Hematopoietic multipotent progenitor cell treated with erythropoietin and hydrocortisone succinate and interleukin-3 and kit ligand, for 6 days (in vitro differentiated cells): ENCODE measurements at regions not wholly inside any gene's neighbourhood (a gene's known extent, or its start where the extent isn't known, plus 50 kb on each side); places are given as distances from the start of the nearest gene placed in this dataset.

ENCODE experiments used
- DNase-seq: peaks from one replicate; pipeline ENCODE4 v3.0.0-alpha.2; 2015

DNA sequence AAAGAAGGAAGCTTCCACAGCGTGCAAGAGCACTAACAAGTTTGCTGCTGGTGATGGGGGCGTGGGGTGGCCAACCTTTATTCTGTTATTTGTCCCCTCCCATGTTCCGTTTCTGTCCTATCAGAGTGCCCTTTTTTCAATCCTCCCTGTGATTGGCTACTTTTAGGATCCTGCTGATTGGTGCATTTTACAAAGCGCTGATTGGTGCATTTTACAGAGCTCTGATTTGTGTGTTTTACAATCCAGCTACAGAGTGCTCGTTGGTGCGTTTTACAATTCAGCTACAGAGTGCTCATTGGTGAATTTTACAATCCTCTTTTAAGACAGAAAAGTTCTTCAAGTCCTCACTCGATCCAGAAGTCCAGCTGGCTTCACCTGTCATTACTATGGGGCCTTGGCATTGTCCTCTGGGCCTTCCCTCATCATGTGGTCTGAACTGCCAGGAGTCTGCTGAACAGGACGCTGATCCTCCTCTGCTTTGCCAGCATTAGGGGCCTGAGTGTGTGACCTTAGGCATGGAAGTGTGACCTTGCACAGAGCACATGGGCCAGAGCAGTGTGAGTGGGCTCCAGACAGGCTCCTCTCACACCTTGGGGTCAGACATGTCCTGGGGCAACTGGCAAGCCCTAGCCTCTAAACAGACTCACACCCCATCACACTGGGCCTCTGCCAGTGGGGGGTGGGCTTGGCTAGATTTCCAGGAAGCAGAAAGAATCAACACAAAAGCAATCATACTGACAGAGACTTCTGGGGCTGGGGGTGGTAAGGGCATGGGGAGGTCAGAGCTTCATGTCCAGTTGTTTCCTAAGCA is 167.4 kb downstream of the PTPN20 start:
- DNase-seq: no peak

DNA sequence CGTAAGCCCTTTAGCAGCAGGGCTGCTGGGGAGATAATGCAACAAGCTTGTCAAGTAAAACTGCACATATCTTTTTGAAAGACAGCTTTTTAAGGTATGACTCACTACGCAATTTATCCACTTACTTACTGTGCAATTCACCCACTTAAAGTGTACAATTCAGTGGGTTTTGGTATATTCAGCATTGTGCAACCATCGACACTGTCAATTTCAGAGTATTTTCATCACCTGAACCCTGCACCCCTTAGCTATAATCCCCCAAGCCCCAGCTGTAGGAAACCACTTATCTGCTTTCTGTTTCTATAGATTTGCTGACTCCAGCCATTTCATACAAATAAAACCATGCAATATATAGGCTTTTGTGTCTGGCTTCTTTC is 168.0 kb downstream of the PTPN20 start:
- DNase-seq: no peak

DNA sequence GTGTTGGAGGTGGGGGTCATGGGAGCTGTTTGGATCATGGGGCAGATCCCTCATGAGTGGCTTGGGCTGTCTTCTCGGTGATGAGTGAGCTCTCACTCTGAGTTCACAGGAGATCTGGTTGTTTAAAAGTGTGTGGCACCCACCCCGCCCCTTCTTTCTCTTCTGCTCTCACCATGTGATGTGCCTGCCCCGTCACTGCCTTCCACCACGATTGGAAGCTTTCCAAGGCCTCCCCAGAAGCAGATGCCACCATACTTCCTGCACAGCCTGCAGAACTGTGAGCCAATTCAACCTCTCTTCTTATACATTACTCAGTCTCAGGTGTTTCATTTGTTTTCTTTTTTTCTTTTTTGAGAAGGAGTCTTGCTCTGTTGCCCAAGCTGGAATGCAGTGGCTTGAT is 170.0 kb downstream of the PTPN20 start:
- peak; percentile 50 for DNase-seq

DNA sequence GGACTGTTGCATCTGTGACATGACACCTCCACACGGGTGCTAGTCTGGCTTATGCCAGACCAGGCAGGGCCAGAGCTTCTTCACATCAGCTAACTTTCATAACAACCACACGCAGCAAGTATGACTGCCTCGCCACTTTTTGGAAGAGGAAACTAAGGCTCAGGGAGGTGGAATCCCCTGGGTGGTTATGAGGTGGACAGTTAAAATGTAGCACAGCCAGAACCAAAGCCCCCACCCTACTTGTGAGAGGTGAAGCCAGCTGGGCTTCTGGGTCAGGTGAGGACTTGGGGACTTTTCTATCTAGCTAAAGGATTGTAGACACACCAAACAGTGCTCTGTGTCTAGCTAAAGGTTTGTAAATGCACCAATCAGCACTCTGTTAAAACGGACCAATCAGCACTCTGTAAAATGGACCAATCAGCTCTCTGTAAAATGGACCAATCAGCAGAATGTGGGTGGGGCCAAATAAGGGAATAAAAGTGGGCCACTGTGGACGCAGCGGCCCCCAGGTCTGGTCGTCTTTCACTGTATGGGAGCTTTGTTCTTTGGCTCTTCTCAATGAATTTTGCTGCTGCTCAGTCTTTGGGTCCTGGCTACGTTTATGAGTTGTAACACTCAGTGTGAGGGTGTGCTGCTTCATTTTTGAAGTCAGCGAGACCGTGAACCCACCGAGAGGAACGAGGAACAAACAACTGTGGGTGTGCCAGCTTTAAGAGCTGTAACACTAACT is 171.0 kb downstream of the PTPN20 start:
- DNase-seq: no peak

DNA sequence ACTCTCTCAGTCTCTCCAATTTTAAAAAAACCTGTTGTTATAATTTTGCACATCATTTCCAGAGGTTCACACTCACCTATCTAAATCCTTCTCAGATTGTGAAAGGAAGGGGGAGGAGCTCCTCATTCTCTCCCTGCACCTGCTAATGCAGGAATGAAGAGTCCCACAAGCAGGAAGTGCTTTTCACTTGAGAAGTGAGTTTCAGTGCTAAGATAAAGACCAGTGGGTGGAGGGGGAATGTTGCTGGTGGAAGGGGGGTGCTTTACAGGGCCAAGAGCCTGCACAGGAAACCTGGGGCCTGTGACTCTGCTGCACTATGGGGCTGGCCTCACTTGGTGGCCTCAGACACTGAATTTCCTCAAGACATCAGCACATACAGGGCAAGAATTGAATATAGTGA is 176.4 kb downstream of the PTPN20 start:
- no peak for DNase-seq

DNA sequence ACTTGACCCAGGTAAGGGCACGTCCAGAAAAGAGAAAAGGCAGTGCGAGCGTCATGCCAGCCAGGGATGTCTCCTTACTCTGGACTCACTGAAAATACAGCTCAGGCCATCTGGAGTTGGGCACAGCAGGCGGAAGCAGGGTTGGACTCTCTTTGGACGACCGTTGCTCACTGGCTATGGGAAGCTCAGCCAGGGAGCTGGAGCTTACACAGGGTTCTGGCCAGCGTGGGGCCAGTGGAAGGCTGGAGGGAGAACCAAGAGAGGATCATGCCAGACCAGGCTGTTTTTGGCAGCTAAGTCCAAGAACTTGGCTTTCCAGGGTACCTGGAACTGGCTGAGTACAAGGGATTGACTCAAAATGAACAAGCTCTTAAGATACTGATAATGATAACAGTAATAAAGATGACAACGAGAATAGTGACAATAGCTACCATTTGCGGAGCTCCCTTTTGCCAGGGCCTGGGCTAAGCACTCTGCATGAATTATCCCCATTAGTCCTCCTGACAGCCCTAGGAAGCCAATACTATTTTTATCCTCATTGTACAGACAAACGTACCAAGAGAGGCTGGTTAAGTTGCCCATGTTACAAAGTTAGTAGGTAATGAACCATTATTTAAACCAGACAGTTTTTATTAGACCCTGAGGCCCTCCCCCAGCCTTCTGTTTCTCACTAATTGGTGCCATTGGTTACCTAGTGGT is 177.6 kb downstream of the PTPN20 start:
- no peak for DNase-seq

DNA sequence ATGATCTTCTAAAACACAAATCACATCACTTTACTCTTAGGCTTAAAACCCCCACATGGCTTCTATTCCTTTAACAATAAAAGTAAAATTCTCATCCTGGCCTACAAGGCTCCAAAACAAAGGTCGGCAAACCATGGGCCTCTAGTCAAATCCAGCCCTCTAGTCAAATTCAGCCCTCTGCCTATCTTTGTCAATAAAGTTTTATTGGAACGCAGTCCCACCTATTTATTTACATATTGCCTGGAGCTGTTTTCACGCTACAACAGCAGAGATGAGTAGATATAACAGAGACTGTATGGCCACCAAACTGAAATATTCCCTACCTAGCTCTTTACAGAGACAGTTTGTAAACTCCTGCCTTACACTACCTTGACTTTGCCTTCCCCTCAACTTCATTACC is 178.8 kb downstream of the PTPN20 start:
- DNase-seq: no peak

DNA sequence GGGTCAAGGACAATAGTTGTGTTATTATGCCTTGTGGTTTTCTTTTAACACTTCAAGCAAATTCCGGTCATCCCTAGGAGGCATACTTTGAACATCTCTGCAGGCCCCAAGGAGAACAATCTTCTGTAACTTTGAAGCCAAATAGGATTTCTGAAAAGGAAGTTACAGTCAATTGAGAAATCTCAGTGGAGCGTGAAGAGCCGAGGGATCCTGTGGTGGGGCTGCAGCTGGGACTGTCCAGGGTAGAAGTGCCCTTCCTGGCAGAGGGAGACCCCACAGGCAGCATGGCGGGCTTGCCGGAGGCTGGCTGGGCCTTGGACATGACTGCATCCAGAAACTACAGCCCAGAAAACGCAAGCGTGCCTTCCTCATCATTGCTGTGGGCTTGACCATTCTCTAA is 179.7 kb downstream of the PTPN20 start:
- DNase-seq: no peak

DNA sequence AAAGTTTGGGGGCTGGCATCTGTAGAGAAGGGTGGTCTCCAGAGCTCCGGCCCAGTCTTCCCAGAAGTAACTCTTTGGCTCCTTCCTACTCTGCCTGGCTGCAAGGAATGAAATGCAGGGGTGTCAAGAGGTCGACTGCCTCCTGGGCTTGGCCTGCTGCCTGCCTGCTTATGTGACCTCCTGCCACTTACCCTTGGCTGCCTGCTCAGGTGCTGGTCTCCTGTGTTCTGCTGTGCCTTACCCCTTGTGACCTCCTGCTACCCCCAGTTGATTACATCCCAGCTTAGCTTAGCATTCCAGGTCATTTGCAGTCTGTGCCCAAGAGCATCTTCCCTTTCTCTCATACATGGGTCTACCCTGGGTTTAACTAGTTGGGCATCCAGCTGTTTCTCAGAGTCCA is 180.2 kb downstream of the PTPN20 start:
- no peak for DNase-seq

DNA sequence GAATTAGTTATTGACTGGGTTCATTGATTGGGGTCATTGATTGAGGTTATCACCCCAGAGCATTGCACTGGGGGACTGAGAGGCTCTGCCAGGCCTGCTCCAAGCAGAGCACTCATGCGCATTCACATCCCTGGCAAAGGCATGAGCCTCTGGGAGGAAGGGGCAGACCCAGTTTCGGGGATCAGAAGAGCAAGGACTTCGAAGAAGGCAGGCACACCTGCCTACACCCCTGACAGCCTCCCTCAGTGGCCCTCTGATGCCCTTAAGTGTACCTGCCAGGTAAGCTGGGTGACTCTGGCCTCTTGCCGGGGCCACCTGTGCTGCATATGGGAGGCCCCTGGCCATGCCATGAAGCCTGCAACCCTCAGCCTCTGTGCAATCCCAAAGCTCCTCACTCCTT is 181.1 kb downstream of the PTPN20 start:
- DNase-seq: no peak

DNA sequence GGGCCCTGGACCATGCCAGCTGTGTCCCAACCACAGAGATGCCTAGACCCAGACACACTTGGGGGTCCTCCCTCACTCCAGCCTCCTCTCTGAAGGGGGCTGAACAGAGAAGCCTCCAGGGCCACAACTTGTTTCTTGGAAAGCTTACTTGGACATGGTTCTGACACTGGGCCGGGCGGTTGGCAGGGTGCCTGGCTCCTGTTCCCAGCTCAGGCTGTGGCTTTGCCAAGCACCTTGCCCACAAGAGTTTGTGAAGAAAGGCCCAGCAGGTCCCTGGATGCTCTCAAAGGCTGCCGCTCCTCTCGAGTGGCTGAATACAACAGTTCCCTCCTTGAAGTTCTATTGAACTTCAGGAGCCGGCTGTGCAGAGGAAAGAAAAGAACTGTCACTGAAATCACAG is 181.6 kb downstream of the PTPN20 start:
- no peak for DNase-seq

DNA sequence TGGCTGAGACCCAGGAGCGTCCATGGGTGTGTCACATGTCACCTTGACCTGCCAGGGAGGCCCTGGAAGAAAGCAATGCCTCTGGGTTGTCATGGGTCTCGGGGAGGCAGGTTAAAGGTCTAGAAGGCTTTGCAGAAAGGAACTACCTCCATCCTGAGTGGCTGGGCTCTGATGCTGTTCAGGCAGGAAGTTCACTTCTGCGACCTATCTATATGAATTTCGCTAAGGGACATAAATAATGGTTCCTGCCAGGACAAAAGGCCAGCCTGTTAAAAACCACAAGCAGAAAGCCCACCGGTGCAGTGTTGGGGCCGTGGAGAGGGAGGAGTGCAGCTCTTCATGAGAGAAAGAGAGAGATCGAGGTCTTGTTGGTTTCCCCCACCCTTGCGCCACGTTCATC is 182.9 kb downstream of the PTPN20 start:
- DNase-seq: no peak

DNA sequence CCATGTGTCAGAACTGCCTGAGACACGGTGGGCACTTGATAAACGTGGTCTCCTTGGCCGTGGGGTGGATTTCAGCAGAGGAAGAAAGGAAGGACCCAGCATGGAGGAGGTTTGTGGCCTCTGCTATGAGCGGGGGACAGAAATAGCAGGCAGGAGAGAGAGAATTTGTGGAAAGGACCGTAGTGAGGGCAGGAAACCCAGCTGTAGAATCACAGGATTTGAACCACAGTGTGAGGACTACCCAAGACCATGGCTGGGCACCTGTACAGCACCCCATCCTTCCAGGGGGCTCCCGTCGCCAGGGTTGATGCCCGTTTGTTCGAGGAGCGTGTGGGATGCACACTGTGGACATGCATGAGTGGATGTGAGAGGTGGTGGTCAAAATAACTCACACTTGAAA is 183.4 kb downstream of the PTPN20 start:
- DNase-seq: no peak

DNA sequence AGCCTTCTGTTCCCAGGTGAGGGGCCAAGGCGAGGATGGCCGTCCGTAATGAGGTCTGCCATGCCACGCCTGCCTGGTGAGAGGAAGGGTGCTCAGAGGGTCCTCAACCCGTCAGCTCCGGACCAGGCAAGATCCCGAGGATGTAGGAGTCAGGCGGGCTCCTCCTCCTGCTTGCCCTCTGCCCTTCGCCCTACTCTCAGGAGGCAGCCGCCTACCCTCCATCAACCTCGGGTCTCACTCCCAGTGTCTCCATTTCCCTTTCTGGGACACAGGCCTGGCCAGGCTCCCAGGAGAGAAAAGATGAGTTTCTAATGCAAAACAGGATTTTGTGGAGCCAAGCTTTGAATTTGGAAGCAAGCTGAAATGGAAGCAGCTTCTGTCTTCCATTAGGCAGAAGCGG is 184.0 kb downstream of the PTPN20 start:
- no peak for DNase-seq

DNA sequence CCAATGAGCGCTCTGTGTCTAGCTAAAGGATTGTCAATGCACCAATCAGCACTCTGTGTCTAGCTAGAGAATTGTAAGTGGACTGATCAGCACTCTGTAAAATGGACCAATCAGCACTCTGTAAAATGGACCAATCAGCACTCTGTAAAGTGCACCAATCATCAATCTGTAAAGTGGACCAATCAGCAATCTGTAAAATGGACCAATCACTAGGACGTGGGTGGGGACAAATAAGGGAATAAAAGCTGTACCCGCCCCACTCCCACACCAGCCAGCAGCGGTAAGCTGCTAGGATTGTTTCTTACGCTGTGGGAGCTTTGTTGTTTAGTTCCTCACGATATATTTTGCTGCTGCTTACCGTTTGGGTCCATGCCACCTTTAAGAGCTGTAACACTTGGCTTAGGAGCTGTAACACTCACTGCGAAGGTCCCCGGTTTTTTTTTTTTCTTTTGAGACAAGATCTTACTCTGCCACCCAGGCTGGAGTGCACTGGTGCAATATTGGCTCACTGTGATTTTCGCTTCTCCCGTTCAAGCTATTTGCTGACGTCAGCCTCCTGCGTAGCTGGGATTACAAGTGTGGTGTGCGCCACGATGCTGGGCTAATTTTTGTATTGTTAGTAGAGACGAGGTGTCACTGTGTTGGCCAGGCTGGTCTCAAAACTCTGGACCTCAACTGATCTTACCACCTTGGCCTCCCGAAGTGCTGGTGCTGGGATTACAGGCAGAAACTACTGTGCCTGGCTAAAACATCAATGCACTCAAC is 184.8 kb downstream of the PTPN20 start:
- no peak for DNase-seq

DNA sequence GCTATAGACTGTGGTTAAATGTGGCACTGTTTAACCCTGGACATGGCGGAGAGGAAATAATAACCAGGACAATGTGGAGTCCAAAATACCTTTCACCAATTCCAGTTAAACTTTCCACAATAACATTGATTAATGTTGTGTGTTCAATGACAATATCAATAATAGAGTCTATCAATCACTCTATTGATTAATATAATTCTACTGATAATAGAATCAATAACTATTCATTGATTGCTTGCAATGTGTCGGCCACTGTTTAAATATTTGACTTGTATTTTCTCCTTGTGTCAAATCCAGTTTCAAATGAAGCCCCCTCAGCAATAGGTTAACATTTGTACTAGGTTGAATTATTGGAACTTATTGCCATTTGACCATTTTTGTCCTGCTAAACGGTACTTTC is 187.0 kb downstream of the PTPN20 start:
- DNase-seq: no peak

DNA sequence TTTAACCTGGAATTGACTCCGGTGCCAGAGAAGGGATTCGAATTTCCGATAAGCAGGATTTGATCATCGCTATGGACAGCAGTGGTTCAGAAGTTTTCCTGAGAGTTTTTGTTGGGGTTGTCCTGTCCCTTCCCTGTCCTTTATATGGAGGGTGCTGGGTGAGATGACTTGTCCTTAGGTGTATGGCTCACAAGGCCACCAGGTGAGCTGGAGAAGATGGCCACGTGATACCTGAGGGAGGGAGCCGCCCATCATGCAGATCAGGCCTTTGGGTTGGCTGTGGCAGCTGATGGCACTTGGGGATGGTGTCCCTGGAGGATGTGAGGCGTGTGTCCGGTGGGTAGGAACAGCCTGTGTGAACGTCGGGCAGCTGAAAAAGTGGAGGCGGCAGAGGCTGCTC is 187.7 kb downstream of the PTPN20 start:
- DNase-seq: no peak

DNA sequence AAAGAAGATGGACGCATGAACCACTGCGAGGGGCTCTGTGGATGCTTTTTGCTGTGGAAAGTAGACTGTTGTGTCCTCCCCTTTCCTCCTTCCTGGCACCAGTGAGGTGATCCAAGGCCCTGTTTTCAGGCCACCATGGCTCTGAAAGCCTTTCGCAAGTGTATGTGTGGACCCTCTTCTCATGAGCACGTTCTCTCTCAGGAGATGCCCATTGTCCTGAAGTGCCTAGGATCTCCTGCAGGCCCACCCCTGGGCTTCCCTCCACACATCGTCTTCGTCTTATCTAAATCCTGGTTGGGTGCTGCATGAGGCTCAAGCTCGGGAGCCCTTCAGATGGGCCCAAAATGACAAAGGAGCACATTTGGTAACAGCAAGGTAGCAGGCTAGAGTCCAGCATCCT is 188.2 kb downstream of the PTPN20 start:
- DNase-seq: no peak

DNA sequence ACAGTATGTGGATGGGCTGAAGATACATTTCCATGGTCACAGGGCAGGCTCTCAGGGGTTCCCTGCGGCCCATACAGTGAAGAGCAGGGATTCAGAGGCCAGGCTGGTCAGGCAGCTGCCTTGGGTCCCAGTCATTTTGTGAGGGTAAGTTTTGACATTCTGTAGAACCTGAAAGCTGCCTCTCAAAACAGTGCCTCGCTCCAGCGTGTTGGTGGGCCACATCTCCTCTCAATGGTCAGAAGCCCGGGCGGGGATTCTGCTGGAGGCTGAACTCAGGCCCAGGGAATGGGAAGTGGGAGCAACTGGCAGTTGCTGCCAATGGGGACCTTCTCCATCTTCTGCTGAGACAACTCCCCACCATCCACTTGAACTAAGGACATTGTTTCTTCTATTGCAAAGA is 190.0 kb downstream of the PTPN20 start:
- no peak for DNase-seq

DNA sequence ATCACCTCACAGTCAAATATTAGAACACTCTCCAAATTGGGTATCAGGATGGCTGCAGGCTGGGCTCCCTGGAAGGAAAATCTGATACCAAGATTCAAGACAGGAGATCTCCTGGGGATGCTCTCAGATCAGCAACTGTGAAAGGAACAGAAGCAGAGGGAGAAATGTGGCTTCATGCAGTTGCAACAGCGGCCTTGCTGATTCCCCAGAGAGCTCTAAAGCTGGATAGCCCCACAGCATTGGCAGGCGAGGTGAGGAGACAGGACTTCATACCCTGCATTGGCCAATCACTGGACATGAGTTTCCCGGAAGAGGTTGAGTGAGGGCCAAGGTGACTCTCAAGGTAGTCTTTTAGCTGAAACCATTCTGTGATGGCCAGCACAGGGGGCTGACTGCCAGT is 190.6 kb downstream of the PTPN20 start:
- DNase-seq: no peak

DNA sequence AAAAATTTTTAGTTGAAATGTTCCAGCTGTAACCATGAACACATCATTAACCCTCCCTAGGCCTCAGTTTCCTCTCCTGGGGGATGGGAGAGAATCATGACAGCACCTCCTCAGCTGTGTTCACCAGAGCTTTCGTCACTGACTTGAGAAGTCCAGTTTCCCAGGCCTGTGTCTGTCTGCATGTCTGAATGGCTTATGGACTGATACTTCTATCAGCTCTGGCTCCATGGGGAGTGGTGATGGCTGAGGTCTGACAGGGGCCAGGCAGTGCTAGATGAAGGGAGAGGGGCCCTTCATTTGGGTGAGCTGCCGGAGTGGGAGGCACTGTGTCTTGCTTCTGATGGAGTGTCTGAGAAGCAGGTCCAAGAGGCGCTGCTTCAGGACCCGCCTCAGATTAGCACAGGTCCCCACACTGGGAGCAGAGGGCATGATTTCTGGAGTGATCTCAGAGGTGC is 192.9 kb downstream of the PTPN20 start:
- DNase-seq: no peak

DNA sequence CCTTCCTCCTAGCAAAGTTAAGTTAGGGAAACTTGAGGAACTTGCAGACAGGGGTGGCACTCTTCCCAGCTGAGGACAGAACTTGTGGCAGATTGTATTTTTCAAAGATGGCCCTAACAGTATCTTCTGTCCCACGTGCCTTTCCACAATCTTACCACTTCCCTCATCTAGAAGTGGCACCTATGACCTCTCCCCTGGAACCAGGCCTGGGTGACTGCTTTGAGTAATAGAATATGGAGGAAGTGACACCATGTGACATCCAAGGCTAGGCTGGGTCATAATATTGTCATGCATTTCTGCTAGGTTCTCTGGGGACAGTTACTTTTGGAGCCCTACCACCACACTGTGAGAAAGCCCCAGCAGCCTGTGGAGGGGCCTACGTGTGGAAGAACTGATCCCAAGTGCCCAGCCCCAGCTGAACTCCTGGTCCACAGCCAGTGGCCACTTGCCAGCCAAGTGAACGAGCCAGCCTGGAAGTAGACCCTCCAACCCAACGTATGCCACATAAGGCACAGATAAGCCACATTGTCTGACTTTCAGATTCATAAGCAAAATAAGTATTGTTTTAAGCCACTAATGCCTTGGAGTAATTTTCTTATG is 193.7 kb downstream of the PTPN20 start:
- DNase-seq: peak; percentile 21
